ENCODE measurements at regions not wholly inside any gene's neighbourhood (a gene's known extent, or its start where the extent isn't known, plus 50 kb on each side); places are given as distances from the start of the nearest gene placed in this dataset.

DNA sequence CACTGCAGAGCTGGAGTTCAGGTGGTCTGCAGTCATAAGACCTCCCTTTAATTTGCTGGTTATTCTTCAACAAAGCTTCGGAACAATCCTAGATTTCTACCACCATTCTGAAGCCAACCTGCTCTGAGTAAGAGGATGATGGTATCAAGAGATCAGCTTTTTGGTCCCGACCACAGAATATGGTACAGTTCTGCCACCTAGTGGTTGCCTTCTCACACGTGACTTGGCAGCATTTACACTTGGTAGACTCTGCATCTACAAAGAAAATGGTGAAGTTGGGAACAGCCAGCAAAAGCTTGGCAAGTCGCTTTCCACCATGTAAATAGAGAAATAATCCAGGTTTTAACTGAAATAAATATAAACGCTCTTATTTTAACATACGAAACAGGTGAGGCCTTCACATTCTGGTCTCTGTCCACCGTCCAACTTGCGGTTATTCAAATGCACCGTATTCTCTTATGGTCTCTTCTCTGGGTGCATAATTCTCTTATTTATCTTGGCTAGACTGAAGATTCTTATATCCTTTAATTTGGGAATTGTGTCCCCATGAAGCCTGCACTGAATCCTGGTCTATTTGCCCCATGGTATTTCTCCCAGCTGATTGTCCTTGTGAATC is 173.9 kb upstream of the GRM3 start:
- intact Hi-C loops (cut with DNase I): loop anchor here (5.0 to 10.0 kb wide), 2 partner anchors 575 to 1427 kb away; no protein-coding TSS in a partner anchor
- no peaks in the 10 kb centered on the region for H3K9me3 ChIP-seq
- no peak for DNase-seq (ENCODE audit: extremely low spot score)

DNA sequence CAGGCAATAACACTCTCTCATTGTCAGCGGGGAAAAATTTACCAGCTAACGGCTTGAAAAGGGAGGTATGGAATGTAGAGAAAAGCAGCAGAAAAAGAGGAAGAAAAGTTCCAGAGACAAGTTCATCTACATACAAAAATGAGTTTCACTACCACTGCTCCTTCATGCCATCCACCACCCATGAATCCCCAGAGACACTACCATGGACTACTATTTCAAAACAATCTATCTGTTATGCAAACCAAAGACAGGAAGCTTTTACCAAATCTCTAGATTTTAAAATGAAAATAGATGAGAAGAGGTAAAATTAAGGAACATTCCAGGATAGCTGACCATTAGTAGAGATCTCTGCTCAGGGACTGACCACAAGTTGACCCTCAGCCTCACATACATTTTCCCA is 189.0 kb upstream of the GRM3 start:
- Histone ChIP-seq H3K36me3 (no peaks in the 10 kb centered on the region), H3K4me1 (peaks cover 0 to 3% (median 0%) of the 10 kb centered on the region in 4 donors), H3K9me3 (no peaks in the 10 kb centered on the region), H3K27ac (replicated peaks in 1 of 4) (no peak overlapping the region), H3K27me3 (no peaks in the 10 kb centered on the region), H3K4me3 (no peak overlapping the region)
- 85% methylated on average over 2 of the region's 2 CpGs for WGBS
- no peak for DNase-seq (ENCODE audit: extremely low spot score)
- intact Hi-C loops (cut with DNase I): no loop called here
- no peak for TF ChIP-seq EP300 (IDR thresholded peaks at IDR 0.05)
- no peak for TF ChIP-seq POLR2A (IDR thresholded peaks at IDR 0.05; ENCODE audit: low read depth)
- TF ChIP-seq, protein P1, sequence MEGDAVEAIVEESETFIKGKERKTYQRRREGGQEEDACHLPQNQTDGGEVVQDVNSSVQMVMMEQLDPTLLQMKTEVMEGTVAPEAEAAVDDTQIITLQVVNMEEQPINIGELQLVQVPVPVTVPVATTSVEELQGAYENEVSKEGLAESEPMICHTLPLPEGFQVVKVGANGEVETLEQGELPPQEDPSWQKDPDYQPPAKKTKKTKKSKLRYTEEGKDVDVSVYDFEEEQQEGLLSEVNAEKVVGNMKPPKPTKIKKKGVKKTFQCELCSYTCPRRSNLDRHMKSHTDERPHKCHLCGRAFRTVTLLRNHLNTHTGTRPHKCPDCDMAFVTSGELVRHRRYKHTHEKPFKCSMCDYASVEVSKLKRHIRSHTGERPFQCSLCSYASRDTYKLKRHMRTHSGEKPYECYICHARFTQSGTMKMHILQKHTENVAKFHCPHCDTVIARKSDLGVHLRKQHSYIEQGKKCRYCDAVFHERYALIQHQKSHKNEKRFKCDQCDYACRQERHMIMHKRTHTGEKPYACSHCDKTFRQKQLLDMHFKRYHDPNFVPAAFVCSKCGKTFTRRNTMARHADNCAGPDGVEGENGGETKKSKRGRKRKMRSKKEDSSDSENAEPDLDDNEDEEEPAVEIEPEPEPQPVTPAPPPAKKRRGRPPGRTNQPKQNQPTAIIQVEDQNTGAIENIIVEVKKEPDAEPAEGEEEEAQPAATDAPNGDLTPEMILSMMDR (IDR thresholded peaks at IDR 0.05): no peak
- TF ChIP-seq POLR2AphosphoS5 (IDR thresholded peaks at IDR 0.05): no peak

More for the DNA sequence above, 173.9 kb upstream of the GRM3 start:
- H3K27me3 ChIP-seq: no peaks in the 10 kb centered on the region
- no peak overlapping the region for H3K4me3 ChIP-seq
- no peak overlapping the region for H3K27ac ChIP-seq (replicated peaks in 1 of 4)
- H3K4me1 ChIP-seq: no peaks in the 10 kb centered on the region
- no peak for TF ChIP-seq POLR2AphosphoS5 (IDR thresholded peaks at IDR 0.05)
- TF ChIP-seq, protein P1 (IDR thresholded peaks at IDR 0.05): peak in 2 of 3 experiments; percentile 30 to 56
- WGBS: 42% methylated on average over 9 of the region's 9 CpGs
- H3K36me3 ChIP-seq: no peaks in the 10 kb centered on the region

DNA sequence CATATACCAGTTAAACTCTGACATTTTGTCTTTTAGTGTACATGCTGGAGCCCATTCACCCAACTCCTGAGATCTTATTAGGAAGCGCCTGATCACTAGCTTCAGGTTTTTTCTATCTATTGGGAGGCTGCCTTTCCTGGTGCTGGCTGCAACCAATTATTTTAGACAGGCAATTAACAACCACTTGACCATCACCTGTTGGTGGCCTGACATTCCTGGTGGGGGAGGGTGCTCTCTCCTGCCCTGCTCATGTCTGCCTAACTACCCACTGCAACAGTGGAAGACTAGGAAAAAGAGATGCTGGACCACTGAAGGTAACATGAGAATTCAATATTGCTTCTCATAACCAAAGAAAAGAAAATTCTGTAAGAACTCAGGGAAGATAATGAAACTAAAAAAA is 190.3 kb upstream of the GRM3 start:
- intact Hi-C loops (cut with DNase I): no loop called here
- TF ChIP-seq, protein P1 (IDR thresholded peaks at IDR 0.05): no peak
- no peak for TF ChIP-seq POLR2AphosphoS5 (IDR thresholded peaks at IDR 0.05)
- TF ChIP-seq POLR2A (IDR thresholded peaks at IDR 0.05; ENCODE audit: low read depth): no peak
- no peak for TF ChIP-seq EP300 (IDR thresholded peaks at IDR 0.05)
- Histone ChIP-seq H3K9me3 (no peaks in the 10 kb centered on the region), H3K36me3 (no peaks in the 10 kb centered on the region), H3K4me1 (peaks cover 0 to 3% (median 0%) of the 10 kb centered on the region in 4 donors), H3K27ac (replicated peaks in 1 of 4) (no peak overlapping the region), H3K4me3 (no peak overlapping the region), H3K27me3 (no peaks in the 10 kb centered on the region)
- no peak for DNase-seq (ENCODE audit: extremely low spot score)
- WGBS: 100% methylated on average over 1 of the region's 1 CpG

DNA sequence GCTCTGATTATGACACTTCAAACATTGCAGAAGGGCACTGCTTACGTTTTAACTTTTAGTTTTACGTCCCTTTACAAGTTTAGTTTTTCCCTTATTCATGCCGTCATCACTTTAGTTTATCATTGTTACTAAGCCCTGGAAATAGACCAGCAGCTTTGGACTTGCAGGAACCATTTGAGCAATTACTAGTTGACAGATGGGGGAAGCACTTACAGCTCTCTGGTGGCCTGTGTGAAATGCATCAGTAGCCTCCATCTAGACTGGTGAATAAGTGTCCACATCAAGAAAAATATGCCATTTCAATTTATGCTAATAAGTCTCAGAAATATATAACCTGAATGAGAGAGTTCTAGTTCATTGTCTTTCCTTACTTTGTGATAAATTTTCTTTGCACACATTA is 194.9 kb upstream of the GRM3 start:
- Histone ChIP-seq H3K27ac (replicated peaks in 1 of 4) (no peak overlapping the region), H3K4me3 (no peak overlapping the region), H3K4me1 (peaks cover 0 to 3% (median 0%) of the 10 kb centered on the region in 4 donors), H3K36me3 (no peaks in the 10 kb centered on the region), H3K9me3 (no peaks in the 10 kb centered on the region), H3K27me3 (no peaks in the 10 kb centered on the region)
- WGBS: 40% methylated on average over 3 of the region's 3 CpGs
- TF ChIP-seq, protein P1 (IDR thresholded peaks at IDR 0.05): no peak
- TF ChIP-seq EP300 (IDR thresholded peaks at IDR 0.05) (no peak), POLR2A (IDR thresholded peaks at IDR 0.05; ENCODE audit: low read depth) (no peak), POLR2AphosphoS5 (IDR thresholded peaks at IDR 0.05) (no peak)
- intact Hi-C loops (cut with DNase I): no loop called here
- DNase-seq (ENCODE audit: extremely low spot score): no peak

DNA sequence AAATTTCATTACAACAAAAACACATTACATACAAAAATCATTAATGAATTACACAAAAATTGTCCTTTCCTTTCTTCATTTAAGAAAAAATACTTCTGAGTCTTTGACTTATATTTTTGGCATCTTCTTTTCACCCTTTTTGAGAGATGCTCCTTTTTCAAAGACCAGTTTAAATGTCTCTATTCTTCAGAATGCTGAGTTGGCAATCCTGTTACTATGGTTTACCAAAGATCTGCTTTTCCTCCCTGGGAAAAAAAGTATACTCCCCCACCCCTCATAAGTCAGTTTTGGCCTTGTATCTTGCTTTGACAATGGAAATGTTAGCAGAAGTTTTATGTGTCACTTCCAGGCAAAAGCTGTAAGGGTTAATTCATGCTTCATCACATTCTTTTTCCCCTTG is 198.4 kb upstream of the GRM3 start:
- no peaks in the 10 kb centered on the region for H3K36me3 ChIP-seq
- H3K4me3 ChIP-seq: no peak overlapping the region
- no peaks in the 10 kb centered on the region for H3K4me1 ChIP-seq
- TF ChIP-seq EP300 (IDR thresholded peaks at IDR 0.05) (no peak), POLR2AphosphoS5 (IDR thresholded peaks at IDR 0.05) (no peak), POLR2A (IDR thresholded peaks at IDR 0.05; ENCODE audit: low read depth) (no peak)
- TF ChIP-seq, protein P1 (IDR thresholded peaks at IDR 0.05): no peak
- no peak overlapping the region for H3K27ac ChIP-seq (replicated peaks in 1 of 4)
- DNase-seq (ENCODE audit: extremely low spot score): no peak
- H3K27me3 ChIP-seq: no peaks in the 10 kb centered on the region
- intact Hi-C loops (cut with DNase I): no loop called here
- no peaks in the 10 kb centered on the region for H3K9me3 ChIP-seq

All from esophagus muscularis mucosa (tissue), 4 donors.